ENCODE measurements at regions not wholly inside any gene's neighbourhood (a gene's known extent, or its start where the extent isn't known, plus 50 kb on each side); places are given as distances from the start of the nearest gene placed in this dataset.

DNA sequence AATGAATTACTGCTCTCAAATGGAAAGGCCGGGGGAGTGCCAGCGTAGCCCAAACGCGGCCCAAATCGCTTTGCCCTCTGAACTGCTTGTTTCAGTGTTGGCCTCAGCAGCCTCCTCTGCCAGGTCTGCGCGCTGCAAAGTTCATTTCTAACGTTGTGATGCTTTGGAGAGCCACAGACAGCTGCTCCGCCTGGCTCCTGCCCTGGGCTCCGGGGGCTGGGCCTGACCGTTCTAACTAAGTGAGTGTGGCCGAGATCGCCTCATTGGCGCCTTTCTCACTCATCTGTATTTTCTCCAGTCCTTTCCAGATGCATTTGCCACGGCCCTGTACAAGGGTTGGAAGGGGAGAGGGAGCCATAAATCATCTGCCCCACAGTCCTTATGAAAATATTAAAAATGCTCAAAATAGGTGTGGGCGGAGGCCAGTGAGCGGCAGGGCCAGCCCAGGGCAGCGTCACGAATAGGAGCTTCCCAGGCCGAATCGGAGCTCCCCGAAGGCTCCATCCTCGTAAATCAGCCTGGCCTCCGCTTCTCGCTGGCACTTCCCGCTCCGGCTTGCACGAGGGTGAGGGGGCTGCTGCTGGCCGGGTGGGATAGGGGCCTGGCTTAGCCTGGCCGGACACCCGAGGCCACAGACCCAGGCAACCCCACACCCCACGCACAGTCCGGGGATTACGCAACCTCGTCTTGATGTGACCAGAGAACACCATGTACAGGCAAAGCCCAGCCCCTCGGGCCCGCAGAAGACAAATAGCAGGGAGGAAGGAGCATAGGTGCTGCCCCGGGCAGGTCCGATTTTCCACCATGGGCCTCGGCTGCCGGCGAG is 196.6 kb upstream of the DIO3 start:
- TF ChIP-seq CTCF (IDR thresholded peaks at IDR 0.05; ENCODE audit: insufficient read depth, low read length, poor library complexity, severe bottlenecking) = no peak
- no peak for TF ChIP-seq EZH2phosphoT487 (conservative IDR thresholded peaks at IDR 0.05; ENCODE audit: low read length)
